Stimulated activated CD4-positive, alpha-beta T cell treated with anti-CD3 and anti-CD28 coated beads, Interleukin-4, amount 100 ng/mL, for 24 hours (primary cell): ENCODE measurements at regions not wholly inside any gene's neighbourhood (a gene's known extent, or its start where the extent isn't known, plus 50 kb on each side); places are given as distances from the start of the nearest gene placed in this dataset.

Experiments
- DNase-seq: peaks from one replicate; pipeline ENCODE4 v3.0.0-alpha.2; 2020

- DNase-seq, result peak; percentile 12
Measured at GRCh38 chr1:114342376-114342775, 168.6 kb downstream of the TRIM33 start.

GRCh38 chr1:114341856-114342255 lies 169.1 kb downstream of the TRIM33 start:
- no peak for DNase-seq

DNA sequence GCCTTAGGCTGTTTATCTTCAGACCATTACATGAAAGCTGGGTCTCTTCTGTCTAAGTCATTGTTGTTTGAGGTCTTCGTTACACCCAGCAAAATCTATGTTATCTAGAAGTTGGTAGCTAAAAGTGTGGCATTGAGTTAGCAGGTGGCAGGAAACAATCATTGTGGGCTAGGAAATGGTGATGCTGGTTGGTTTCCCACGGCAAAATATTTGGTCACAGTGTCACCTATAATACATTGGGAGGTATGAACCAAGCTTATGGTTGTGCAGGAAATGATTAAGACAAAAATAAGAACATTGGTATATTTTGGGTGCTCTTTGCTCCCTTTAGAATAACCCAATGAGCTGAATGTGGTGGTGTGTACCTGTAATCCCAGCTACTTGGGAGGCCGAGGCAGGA lies 169.7 kb downstream of the TRIM33 start:
- no peak for DNase-seq

DNA sequence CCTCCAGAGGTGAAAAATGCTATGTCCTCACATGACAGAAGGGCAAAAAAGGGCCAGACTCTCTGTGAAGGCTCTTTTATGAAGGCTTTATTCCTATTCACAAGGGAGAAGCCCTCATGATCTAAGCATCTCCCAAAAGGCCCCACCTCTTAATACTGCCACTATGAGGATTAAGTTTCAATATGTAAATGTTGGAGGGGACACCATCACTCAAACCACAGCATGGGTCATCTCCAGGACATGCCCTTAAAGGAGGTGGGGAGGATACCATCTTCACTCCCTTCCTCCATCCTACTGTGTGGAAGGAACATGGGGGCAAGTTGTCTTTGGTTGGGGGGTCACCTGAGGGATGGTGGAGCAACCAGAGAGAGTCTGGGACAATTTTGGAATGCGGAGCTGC lies 170.1 kb downstream of the TRIM33 start:
- DNase-seq, result no peak

DNA sequence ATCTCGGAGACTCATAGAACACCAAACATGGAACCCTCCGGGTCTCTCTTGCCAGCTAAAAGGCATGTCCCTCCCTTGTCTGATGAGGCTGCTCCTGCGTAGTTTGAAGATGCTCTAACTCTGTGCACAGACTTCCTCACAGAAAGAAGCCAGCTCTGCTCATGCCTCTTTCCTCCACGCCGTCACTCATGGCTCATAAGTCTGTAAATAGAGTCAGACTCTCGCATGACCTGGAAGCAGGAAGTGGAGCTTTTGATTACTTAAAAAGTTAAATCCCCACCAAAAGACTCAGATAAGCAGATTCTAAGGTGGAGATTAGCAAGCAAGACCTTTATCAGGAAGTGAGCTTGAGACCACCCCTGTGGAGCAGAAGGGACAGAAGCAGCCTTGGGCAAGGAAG lies 171.6 kb downstream of the TRIM33 start:
- no peak for DNase-seq

DNA sequence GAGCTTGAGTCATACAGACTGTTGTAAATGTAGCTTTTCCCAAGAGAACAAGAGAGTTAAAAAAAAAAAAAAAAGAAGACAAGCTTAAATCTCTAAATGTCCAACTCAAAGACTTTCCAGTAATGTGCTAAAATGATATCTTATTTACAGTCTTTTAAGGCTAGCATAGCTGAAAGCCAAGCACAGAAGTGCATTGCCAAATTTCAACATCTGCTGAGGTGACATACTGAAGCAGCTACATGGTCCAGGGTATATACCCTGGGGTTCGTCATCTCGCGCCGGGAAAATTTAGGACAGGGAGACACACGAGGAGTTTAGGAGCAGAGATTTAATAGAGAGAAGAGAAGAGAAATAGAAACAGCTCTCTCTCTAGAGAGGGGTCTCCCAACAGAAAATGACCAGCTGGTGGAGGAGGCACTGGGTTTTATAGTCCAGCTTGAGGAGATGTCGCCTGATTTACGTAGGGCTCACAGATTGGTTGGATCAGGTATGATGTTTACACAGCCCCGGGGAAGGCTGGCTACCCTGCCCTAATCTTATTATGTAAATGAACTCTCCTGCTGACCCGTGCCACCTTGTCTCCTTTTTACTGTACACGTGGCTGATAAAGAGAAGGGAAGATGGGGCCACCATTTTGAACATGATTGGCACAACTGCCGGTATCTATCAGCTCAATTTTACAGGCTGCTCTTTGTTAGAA lies 172.7 kb downstream of the TRIM33 start:
- DNase-seq, result no peak

- no peak for DNase-seq
Measured at GRCh38 chr1:114337417-114337816, 173.6 kb downstream of the TRIM33 start.

DNA sequence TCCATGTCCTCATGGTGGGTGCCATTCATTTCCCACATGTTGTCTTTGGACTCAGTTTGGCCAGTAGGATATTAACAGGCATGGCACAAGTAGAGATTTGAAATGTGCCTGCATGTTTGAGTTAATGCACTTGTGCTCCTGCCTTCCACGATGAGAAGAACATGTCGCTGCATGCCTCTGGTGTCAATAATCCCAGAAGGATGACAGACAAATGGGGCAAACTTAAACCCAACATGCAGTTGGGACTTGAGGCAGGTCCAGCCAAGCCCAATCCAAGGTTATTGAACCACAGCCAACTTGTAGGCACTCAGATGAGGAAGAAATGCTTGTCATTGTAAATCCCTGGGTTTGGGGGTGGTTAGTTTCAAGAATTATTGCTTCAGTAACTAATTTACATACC lies 174.6 kb downstream of the TRIM33 start:
- DNase-seq, result no peak

DNA sequence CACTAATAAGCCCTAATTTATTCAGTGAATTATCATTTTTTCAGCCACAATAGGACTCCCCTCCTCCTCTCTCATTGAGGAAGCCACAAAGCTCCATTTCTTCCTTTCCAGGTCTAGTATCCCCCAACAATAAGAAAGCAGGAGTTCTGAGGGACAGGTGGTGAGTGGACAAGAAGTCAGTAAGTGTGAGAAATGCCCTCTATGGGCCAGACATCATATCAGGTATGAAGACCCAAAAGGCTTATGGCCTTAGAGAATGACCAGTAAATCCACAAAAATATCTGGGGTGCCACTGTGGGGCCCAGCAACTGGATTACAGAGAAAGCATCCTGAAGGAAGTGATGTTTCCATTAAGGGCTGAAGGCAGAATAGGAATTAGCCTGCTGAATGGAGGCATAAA lies 175.7 kb downstream of the TRIM33 start:
- DNase-seq, result no peak

DNA sequence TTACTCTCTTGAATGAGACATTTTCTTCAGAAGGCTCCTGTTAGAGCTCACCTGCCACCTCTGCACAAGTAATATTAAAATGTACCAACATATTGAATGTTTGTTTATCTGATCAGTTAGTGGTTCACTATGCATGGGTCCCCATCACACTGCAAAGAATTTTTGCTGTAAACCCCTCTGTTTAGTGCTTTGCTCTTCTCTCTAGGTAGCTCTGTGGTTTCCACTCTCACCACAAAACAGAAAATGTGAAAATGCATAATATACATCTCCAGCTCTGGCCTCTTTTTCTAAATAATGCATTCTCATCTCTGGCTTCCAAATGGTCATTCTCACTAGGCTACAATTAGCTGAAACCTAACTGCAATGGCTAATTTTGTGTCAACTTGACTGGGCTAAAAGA lies 176.7 kb downstream of the TRIM33 start:
- DNase-seq, result no peak

GRCh38 chr1:114333690-114334089 lies 177.3 kb downstream of the TRIM33 start:
- DNase-seq, result no peak

DNA sequence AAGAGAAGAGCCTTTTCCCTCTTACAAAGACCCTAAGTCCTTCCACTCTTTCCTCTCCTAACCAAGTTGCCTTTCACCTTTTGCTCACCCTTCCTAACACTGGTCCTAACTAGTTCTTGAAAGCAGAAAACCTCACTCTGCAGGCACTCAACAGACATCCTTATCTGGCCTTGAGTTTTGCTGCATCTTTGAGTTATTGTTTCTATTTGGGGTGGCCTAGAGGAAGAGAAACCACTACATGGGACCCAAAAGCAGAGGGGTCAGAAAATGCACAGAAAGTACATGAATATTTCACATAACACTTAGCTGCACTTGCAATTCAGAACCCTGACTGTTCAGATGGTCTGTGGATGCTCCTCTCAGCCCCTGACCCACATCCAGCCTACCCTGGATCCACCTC lies 178.3 kb upstream of the SYT6 start:
- DNase-seq, result no peak

DNA sequence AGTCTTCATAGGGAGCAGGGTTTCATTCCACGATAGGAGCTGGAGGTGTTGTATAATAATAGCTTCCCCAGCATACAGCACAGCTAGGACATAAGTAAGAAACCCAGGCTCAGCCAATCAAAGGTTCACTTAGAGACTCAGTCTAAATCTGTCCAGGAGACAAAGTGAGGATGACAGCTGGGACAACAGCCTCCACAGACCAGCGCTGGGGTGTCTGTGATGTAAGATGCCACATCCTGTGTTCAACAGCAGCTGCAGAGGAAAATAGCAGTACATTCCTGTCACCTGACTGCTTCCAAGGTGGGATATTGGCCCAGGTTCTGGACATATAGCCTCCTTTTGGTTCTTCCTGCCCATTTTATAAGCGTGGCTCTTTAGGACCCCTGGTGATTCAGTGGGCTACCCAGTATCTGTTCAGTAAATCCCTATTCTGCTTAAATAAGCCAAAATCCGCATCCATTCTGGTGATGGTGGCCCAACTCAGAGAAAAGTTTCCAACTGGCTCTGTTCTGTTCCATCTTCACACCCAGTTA lies 176.8 kb upstream of the SYT6 start:
- DNase-seq, result no peak

- no peak for DNase-seq
Measured at GRCh38 chr1:114328361-114328904, 174.8 kb upstream of the SYT6 start.

GRCh38 chr1:114324662-114324965 lies 170.9 kb upstream of the SYT6 start:
- no peak for DNase-seq

GRCh38 chr1:114323959-114324661 lies 170.4 kb upstream of the SYT6 start:
- DNase-seq, result no peak

DNA sequence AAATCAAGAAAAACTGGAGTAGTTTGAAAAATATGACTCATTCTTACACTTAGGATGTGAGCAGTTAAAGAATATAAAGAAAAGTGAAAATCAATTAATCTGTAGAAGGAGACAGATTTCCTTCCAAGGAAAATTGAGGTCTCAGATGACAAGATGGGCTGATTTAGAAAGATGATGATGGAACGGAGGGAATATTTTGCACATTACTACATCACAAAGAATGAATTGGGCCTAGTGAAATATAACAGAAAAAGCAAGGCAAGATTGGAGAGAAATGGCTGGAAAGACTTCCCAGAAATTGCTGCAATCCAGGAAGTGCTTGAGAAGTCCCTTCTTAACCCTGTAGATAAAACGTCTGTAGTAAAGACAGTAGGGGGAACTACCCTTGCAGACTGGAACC lies 169.1 kb upstream of the SYT6 start:
- no peak for DNase-seq

- no peak for DNase-seq
Measured at GRCh38 chr1:114322207-114322606, 168.5 kb upstream of the SYT6 start.

DNA sequence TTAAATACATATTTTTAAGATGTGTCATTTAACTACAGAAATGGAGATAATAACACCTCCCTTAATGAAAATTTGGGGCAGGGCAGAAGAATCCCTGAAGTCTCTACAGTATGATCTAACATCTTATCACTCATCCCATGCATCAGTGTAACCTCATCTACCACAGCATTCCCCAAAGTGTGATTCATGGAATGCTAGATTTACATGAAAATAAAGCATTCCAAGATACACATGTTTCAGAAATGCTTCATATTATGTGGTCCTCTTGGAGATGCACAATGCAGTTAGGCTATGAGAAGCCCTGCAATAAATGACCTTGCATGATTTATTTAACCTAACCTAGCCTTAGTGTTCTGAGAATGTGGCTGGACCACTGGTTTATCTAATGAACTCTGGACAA lies 166.9 kb upstream of the SYT6 start:
- DNase-seq, result no peak

DNA sequence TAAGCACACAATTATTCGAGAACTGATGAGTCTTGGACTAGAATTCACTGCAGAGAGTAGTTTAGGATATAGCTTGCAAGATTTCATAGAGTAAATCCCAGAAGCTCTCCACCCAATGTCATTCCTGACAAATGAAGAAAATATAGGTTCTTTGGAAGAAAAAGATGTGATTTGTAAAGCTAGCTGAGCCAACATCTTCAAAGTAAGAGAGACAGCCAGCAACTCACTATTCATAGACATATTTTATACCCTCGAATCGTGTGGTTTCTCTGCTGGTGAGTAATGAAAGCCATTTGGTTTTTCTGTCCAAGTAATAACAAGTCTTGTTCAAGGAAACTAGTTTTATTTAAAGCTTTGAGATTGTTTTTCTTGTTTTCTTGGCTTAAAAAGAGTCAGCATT lies 165.7 kb upstream of the SYT6 start:
- DNase-seq, result no peak

GRCh38 chr1:114318961-114319360 lies 165.3 kb upstream of the SYT6 start:
- no peak for DNase-seq

GRCh38 chr1:114316204-114316603 lies 162.5 kb upstream of the SYT6 start:
- no peak for DNase-seq

DNA sequence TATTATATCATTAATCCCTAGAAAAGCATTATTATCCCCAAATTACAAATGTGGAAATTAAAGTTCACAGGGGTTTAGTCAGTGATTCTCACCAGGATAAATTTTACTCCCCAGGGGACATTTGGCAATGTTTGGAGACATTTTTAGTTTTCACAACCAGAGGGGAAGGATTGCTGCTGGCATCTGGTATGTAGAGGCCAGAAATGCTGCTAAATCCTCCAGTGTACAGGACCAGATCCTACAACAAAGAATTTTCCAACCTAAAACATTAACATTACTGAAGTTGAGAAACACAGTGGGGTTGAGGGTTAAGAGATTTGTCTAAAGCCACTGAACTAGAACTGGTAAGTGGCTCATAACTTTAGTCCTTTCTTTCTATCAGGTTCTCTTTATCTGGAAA lies 162.0 kb upstream of the SYT6 start:
- DNase-seq, result no peak

DNA sequence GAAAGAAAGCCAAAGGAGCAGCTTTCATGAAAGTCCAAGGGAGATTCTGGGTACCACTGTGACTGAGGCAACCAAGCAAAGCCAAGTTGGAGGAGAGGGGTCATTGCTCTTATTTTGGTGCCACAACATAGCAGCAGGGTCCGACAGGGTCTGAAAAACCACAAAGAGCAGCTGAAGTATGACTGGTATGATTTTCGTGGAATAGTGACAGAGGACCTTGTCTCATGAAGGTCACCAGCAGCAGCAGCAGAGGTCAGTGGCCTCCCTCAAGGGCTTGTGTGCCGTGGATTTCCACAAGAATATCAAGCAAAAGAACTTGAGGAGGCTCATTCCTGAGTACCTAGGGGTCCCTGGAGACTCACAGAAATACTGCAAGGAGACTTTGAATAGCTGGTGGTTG lies 160.9 kb upstream of the SYT6 start:
- no peak for DNase-seq

DNA sequence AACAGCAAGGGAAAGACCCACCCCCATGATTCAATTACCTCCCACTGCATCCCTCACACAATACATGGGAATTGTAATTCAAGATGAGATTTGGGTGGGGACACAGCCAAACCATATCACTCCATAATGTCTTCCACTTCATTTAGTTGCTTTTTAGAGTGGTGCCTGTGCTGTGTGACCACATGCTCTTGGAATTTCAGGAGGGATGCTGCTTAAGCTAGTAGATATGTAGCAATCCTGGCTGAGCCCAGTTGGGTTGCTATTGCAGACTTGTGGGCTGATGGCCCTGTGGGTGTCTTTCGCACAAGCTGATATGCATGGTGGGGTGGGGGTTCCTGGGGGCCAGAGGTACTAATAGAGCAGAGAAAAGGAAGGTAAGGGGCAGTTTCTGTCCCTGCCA lies 160.4 kb upstream of the SYT6 start:
- no peak for DNase-seq
